Loucy (cell line): ENCODE measurements at regions not wholly inside any gene's neighbourhood (a gene's known extent, or its start where the extent isn't known, plus 50 kb on each side); places are given as distances from the start of the nearest gene placed in this dataset.

Experiments used
- H2AFZ ChIP-seq: fragments of 200-600 bp; sonication (generic); 2 replicates; pipeline ENCODE4 v1.6.0; 2016; ENCODE audit warnings: antibody characterized with exemption, mild to moderate bottlenecking, low read length, moderate library complexity
- H3F3A ChIP-seq: fragments of 200-600 bp; 2 replicates; pipeline ENCODE4 v1.6.0; 2016; ENCODE audit warnings: antibody characterized with exemption, low read depth, mild to moderate bottlenecking
- H3K27me3 ChIP-seq: fragments of 200-600 bp; sonication (generic); 2 replicates; pipeline ENCODE4 v1.6.1; 2014; ENCODE audit warnings: low read length, mild to moderate bottlenecking; ENCODE audit not compliant: insufficient read depth, poor library complexity, severe bottlenecking
- H3K36me3 ChIP-seq: fragments of 200-600 bp; sonication (generic); 2 replicates; pipeline ENCODE4 v1.6.1; 2016; ENCODE audit warnings: low read length; ENCODE audit not compliant: insufficient read depth
- H3K4me1 ChIP-seq: fragments of 200-600 bp; sonication (generic); 2 replicates; pipeline ENCODE4 v1.5.1; 2014; ENCODE audit warnings: low read length, mild to moderate bottlenecking; ENCODE audit not compliant: insufficient read depth, poor library complexity, severe bottlenecking
- H3K4me2 ChIP-seq: fragments of 200-600 bp; sonication (generic); 2 replicates; pipeline ENCODE4 v1.6.0; 2014; ENCODE audit warnings: antibody characterized with exemption, low read length, low read depth, mild to moderate bottlenecking; ENCODE audit not compliant: poor library complexity, severe bottlenecking
- H3K4me3 ChIP-seq: fragments of 200-600 bp; sonication (generic); 2 replicates; pipeline ENCODE4 v1.5.1; 2014; ENCODE audit warnings: low read length, mild to moderate bottlenecking, mixed read lengths; ENCODE audit not compliant: poor library complexity, severe bottlenecking
- H3K79me2 ChIP-seq: fragments of 200-600 bp; sonication (generic); 2 replicates; pipeline ENCODE4 v1.6.1; 2014; ENCODE audit warnings: low read length; ENCODE audit not compliant: insufficient read depth
- H3K9ac ChIP-seq: fragments of 200-600 bp; sonication (generic); 2 replicates; pipeline ENCODE4 v1.6.0; 2014; ENCODE audit warnings: mild to moderate bottlenecking, low read depth, low read length, moderate library complexity; ENCODE audit not compliant: poor library complexity, severe bottlenecking
- H3K9me2 ChIP-seq: fragments of 200-600 bp; sonication (generic); replicated peaks from 2 replicates; pipeline ENCODE4 v1.6.1; 2016; ENCODE audit warnings: low read depth, low read length, mixed read lengths
- H3K9me3 ChIP-seq: fragments of 200-600 bp; sonication (generic); 2 replicates; pipeline ENCODE4 v1.6.1; 2014; ENCODE audit warnings: mild to moderate bottlenecking, antibody characterized with exemption, low read length, low read depth; ENCODE audit not compliant: insufficient read depth
- H4K20me1 ChIP-seq: fragments of 200-600 bp; sonication (generic); 2 replicates; pipeline ENCODE4 v1.6.0; 2014; ENCODE audit warnings: antibody characterized with exemption, low read length, mild to moderate bottlenecking; ENCODE audit not compliant: insufficient read depth, poor library complexity, severe bottlenecking
- EZH2phosphoT487 ChIP-seq: fragments of 200-600 bp; IDR thresholded peaks from 2 replicates; pipeline ENCODE4 v1.6.1; 2018; ENCODE audit warnings: antibody characterized with exemption, mild to moderate bottlenecking, moderate library complexity, borderline replicate concordance
- TF ChIP-seq, protein P1 (sequence below): fragments of 200-600 bp; sonication (generic); conservative IDR thresholded peaks from 2 replicates; pipeline ENCODE4 v1.5.1; 2014; ENCODE audit warnings: mild to moderate bottlenecking, antibody characterized with exemption, low read length

- no peaks in the 10 kb centered on the region for H3K79me2 ChIP-seq
- H3K9me2 ChIP-seq, result no peaks in the 10 kb centered on the region
- no peaks in the 10 kb centered on the region for H3K9me3 ChIP-seq
- H3F3A ChIP-seq, result no peaks in the 10 kb centered on the region
- no peak overlapping the region for H3K9ac ChIP-seq
- no peaks in the 10 kb centered on the region for H3K36me3 ChIP-seq
- no peaks in the 10 kb centered on the region for H3K4me1 ChIP-seq
- no peak overlapping the region for H3K4me3 ChIP-seq
- no peak for TF ChIP-seq EZH2phosphoT487
- TF ChIP-seq, protein P1, sequence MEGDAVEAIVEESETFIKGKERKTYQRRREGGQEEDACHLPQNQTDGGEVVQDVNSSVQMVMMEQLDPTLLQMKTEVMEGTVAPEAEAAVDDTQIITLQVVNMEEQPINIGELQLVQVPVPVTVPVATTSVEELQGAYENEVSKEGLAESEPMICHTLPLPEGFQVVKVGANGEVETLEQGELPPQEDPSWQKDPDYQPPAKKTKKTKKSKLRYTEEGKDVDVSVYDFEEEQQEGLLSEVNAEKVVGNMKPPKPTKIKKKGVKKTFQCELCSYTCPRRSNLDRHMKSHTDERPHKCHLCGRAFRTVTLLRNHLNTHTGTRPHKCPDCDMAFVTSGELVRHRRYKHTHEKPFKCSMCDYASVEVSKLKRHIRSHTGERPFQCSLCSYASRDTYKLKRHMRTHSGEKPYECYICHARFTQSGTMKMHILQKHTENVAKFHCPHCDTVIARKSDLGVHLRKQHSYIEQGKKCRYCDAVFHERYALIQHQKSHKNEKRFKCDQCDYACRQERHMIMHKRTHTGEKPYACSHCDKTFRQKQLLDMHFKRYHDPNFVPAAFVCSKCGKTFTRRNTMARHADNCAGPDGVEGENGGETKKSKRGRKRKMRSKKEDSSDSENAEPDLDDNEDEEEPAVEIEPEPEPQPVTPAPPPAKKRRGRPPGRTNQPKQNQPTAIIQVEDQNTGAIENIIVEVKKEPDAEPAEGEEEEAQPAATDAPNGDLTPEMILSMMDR, result no peak
- H2AFZ ChIP-seq, result no peak overlapping the region
- no peaks in the 10 kb centered on the region for H4K20me1 ChIP-seq
- H3K4me2 ChIP-seq, result no peak overlapping the region
- no peaks in the 10 kb centered on the region for H3K27me3 ChIP-seq
Observed at GRCh38 chr14:42229976-42230375, 623.3 kb downstream of the LRFN5 start.

DNA sequence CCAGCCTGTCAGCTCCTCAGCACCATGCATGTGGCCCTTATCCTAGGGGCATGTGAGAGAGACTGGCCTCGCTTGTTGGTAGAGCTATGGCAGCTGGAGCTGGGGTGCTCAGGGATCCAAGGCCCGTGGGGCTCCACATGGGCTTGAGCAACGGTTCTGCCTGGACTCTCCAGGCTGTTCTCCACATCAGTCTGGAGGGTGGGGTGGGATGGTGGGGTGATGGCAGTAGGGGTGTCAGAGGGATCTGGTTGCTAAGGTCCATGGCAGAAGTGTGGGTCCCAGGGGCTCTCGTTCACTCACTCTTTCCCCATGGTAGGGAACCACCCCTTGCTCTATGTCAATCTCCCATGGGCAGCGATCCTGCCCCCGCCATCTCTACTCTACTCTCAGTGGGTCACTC is 622.6 kb downstream of the LRFN5 start:
- Histone ChIP-seq H3K9me2 (no peaks in the 10 kb centered on the region), H3K27me3 (no peaks in the 10 kb centered on the region), H3K9ac (no peak overlapping the region), H4K20me1 (no peaks in the 10 kb centered on the region), H3K4me2 (no peak overlapping the region), H3K36me3 (no peaks in the 10 kb centered on the region), H2AFZ (no peak overlapping the region), H3F3A (no peaks in the 10 kb centered on the region), H3K79me2 (no peaks in the 10 kb centered on the region), H3K4me3 (no peak overlapping the region), H3K9me3 (no peaks in the 10 kb centered on the region), H3K4me1 (no peaks in the 10 kb centered on the region)
- TF ChIP-seq EZH2phosphoT487, result no peak
- TF ChIP-seq, protein P1, result no peak

GRCh38 chr14:42228611-42229010 is 621.9 kb downstream of the LRFN5 start:
- H3K79me2 ChIP-seq, result no peaks in the 10 kb centered on the region
- no peaks in the 10 kb centered on the region for H3K36me3 ChIP-seq
- no peaks in the 10 kb centered on the region for H3K9me2 ChIP-seq
- no peak overlapping the region for H2AFZ ChIP-seq
- no peaks in the 10 kb centered on the region for H3K9me3 ChIP-seq
- TF ChIP-seq, protein P1, result no peak
- no peak for TF ChIP-seq EZH2phosphoT487
- H3F3A ChIP-seq, result no peaks in the 10 kb centered on the region
- H3K27me3 ChIP-seq, result no peaks in the 10 kb centered on the region
- no peaks in the 10 kb centered on the region for H3K4me1 ChIP-seq
- H3K9ac ChIP-seq, result no peak overlapping the region
- no peaks in the 10 kb centered on the region for H4K20me1 ChIP-seq
- no peak overlapping the region for H3K4me2 ChIP-seq
- H3K4me3 ChIP-seq, result no peak overlapping the region
